ENCODE measurements at regions not wholly inside any gene's neighbourhood (a gene's known extent, or its start where the extent isn't known, plus 50 kb on each side); places are given as distances from the start of the nearest gene placed in this dataset.

DNA sequence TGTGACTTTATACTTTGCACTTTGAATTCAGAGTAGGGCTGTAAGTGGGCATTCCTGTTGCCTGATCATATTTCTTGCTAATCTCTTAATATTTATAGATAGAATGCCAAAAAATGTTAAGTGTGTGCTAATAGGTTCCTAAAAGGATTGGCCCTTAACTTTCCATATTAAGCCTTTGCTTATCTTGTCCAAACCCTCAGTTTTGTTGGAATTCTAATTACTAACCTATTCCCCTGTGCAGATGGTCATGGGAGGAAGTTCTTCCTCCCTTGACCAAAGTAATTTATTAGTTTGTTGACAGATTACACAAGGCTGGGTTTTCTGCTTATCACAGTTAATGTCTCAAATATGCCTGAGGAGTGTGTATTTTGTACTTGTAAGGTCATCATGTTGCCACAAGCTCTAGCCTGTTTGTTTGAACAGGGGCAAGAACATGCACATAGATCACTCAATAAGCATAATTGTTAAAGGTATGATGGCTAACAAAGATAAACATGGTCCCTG lies 541.1 kb upstream of the SPRY2 start:
- no peak for TF ChIP-seq EZH2 (IDR thresholded peaks at IDR 0.05)
- no peak for TF ChIP-seq POLR2AphosphoS5 (IDR thresholded peaks at IDR 0.05; ENCODE audit: borderline replicate concordance, low read depth, low read length)

Measured in SK-N-MC (cell line).